H9 (cell line): ENCODE measurements at regions not wholly inside any gene's neighbourhood (a gene's known extent, or its start where the extent isn't known, plus 50 kb on each side); places are given as distances from the start of the nearest gene placed in this dataset.

ENCODE experiments used
- DNase-seq: peaks from one replicate; pipeline ENCODE4 v3.0.0-alpha.2; 2017
- H2AFZ ChIP-seq: one replicate; pipeline ENCODE4 v1.6.1; 2013; ENCODE audit warnings: mild to moderate bottlenecking, low read length, control low read depth, moderate library complexity
- H2AK5ac ChIP-seq: 2 replicates; pipeline ENCODE4 v1.6.1; 2013; ENCODE audit warnings: low read length, control low read depth, mixed read lengths; ENCODE audit not compliant: insufficient read length
- H2BK120ac ChIP-seq: one replicate; pipeline ENCODE4 v1.6.1; 2013; ENCODE audit warnings: low read depth, mild to moderate bottlenecking, low read length, control low read depth, inconsistent platforms; ENCODE audit not compliant: poor library complexity, severe bottlenecking
- H2BK12ac ChIP-seq: 2 replicates; pipeline ENCODE4 v1.6.1; 2013; ENCODE audit warnings: low read length, control low read depth, mixed read lengths, low read depth; ENCODE audit not compliant: insufficient read length
- H2BK15ac ChIP-seq: 2 replicates; pipeline ENCODE4 v1.6.1; 2013; ENCODE audit warnings: low read depth, low read length, control low read depth
- H2BK20ac ChIP-seq: one replicate; pipeline ENCODE4 v1.6.1; 2013; ENCODE audit warnings: low read depth, mild to moderate bottlenecking, low read length, control low read depth, inconsistent platforms; ENCODE audit not compliant: poor library complexity, severe bottlenecking
- H2BK5ac ChIP-seq: 2 replicates; pipeline ENCODE4 v1.6.1; 2013; ENCODE audit warnings: low read length, control low read depth, mixed read lengths; ENCODE audit not compliant: insufficient read length
- H3K14ac ChIP-seq: 2 replicates; pipeline ENCODE4 v1.6.1; 2013; ENCODE audit warnings: low read length, control low read depth; ENCODE audit not compliant: insufficient read depth
- H3K18ac ChIP-seq: 2 replicates; pipeline ENCODE4 v1.6.1; 2013; ENCODE audit warnings: low read depth, mild to moderate bottlenecking, mixed read lengths, low read length, control low read depth; ENCODE audit not compliant: insufficient read length
- H3K23ac ChIP-seq: 2 replicates; pipeline ENCODE4 v1.6.1; 2013; ENCODE audit warnings: low read length, control low read depth, mixed read lengths, low read depth; ENCODE audit not compliant: insufficient read length
- H3K23me2 ChIP-seq: 2 replicates; pipeline ENCODE4 v1.6.1; 2013; ENCODE audit warnings: low read depth, mild to moderate bottlenecking, mixed read lengths, low read length, control low read depth; ENCODE audit not compliant: insufficient read length, poor library complexity, severe bottlenecking
- H3K27ac ChIP-seq: 2 replicates; pipeline ENCODE4 v1.5.1; 2013; ENCODE audit warnings: low read length, control low read depth, mixed read lengths, low read depth; ENCODE audit not compliant: insufficient read length
- H3K27me3 ChIP-seq: 2 replicates; pipeline ENCODE4 v1.6.1; 2013; ENCODE audit warnings: low read length, control low read depth, inconsistent platforms; ENCODE audit not compliant: insufficient read depth
- H3K4ac ChIP-seq: 2 replicates; pipeline ENCODE4 v1.6.1; 2013; ENCODE audit warnings: low read depth, mild to moderate bottlenecking, control low read depth, inconsistent platforms, low read length, moderate library complexity
- H3K4me1 ChIP-seq: 2 replicates; pipeline ENCODE4 v1.6.1; 2013; ENCODE audit warnings: low read length, control low read depth, inconsistent platforms; ENCODE audit not compliant: insufficient read depth
- H3K4me2 ChIP-seq: 2 replicates; pipeline ENCODE4 v1.6.1; 2013; ENCODE audit warnings: low read length, control low read depth, mixed read lengths; ENCODE audit not compliant: insufficient read length, insufficient read depth
- H3K56ac ChIP-seq: 2 replicates; pipeline ENCODE4 v1.6.1; 2013; ENCODE audit warnings: low read depth, mild to moderate bottlenecking, mixed read lengths, low read length, control low read depth; ENCODE audit not compliant: insufficient read length
- H3K79me1 ChIP-seq: 2 replicates; pipeline ENCODE4 v1.6.1; 2013; ENCODE audit warnings: low read depth, mild to moderate bottlenecking, moderate library complexity, low read length, control low read depth, inconsistent platforms; ENCODE audit not compliant: insufficient read depth, poor library complexity, severe bottlenecking
- H3K79me2 ChIP-seq: 2 replicates; pipeline ENCODE4 v1.6.1; 2013; ENCODE audit warnings: low read length, control low read depth, inconsistent platforms; ENCODE audit not compliant: insufficient read depth
- H3K9ac ChIP-seq: 2 replicates; pipeline ENCODE4 v1.6.1; 2013; ENCODE audit warnings: low read length, control low read depth, mixed read lengths; ENCODE audit not compliant: insufficient read length; ENCODE audit errors: extremely low read depth
- H3K9me3 ChIP-seq: one replicate; pipeline ENCODE4 v1.6.1; 2013; ENCODE audit warnings: low read depth, low read length, inconsistent platforms; ENCODE audit not compliant: control insufficient read depth
- H3T11ph ChIP-seq: one replicate; pipeline ENCODE4 v1.6.1; 2013; ENCODE audit warnings: mild to moderate bottlenecking, low read length, control low read depth, inconsistent platforms
- H4K20me1 ChIP-seq: one replicate; pipeline ENCODE4 v1.6.1; 2013; ENCODE audit not compliant: control insufficient read depth, insufficient read length, insufficient read depth
- H4K5ac ChIP-seq: 2 replicates; pipeline ENCODE4 v1.6.1; 2013; ENCODE audit warnings: low read depth, mild to moderate bottlenecking, mixed read lengths, low read length, control low read depth; ENCODE audit not compliant: insufficient read length
- H4K8ac ChIP-seq: replicated peaks from 2 replicates; pipeline ENCODE4 v1.6.1; 2013; ENCODE audit warnings: low read length, control low read depth, mixed read lengths, low read depth; ENCODE audit not compliant: insufficient read length
- H4K91ac ChIP-seq: 2 replicates; pipeline ENCODE4 v1.6.1; 2013; ENCODE audit warnings: low read depth, mild to moderate bottlenecking, moderate library complexity, mixed read lengths, low read length, control low read depth; ENCODE audit not compliant: insufficient read length
- H3K27ac Mint-ChIP-seq, 3 experiments: 2 replicates in 2 of 3; 3 replicates in 1 of 3; pipeline ENCODE4 v1.8.0; 2020 to 2021; ENCODE audit warnings: mixed read lengths in 3 of 3, mild to moderate bottlenecking in 1 of 3, moderate library complexity in 1 of 3
- H3K27me3 Mint-ChIP-seq: 2 replicates; pipeline ENCODE4 v1.8.0; 2021; ENCODE audit warnings: low read depth, mild to moderate bottlenecking, moderate library complexity, mixed read lengths
- H3K36me3 Mint-ChIP-seq, 3 experiments: 2 replicates in 2 of 3; 3 replicates in 1 of 3; pipeline ENCODE4 v1.8.0; 2020 to 2021; ENCODE audit warnings: low read depth in 3 of 3, mixed read lengths in 3 of 3; ENCODE audit not compliant: insufficient read depth in 1 of 3
- H3K4me1 Mint-ChIP-seq, 2 experiments: 2 replicates each; pipeline ENCODE4 v1.8.0; 2020; ENCODE audit warnings: mixed read lengths in 2 of 2
- H3K4me3 Mint-ChIP-seq, 2 experiments: 2 replicates in 1 of 2; 3 replicates in 1 of 2; pipeline ENCODE4 v1.8.0; 2020 to 2021; ENCODE audit warnings: mild to moderate bottlenecking in 2 of 2, mixed read lengths in 2 of 2, moderate library complexity in 1 of 2
- H3K9me3 Mint-ChIP-seq, 2 experiments: 2 replicates in 1 of 2; 3 replicates in 1 of 2; pipeline ENCODE4 v1.8.0; 2020; ENCODE audit warnings: mild to moderate bottlenecking in 2 of 2, mixed read lengths in 2 of 2, moderate library complexity in 1 of 2
- CTCF ChIP-seq: fragments of 200-600 bp; sonication (generic); conservative IDR thresholded peaks from 3 replicates; pipeline ENCODE4 v1.8.0; 2021; ENCODE audit warnings: antibody characterized with exemption, mild to moderate bottlenecking
- WGBS: extraction: QIAGEN DNeasy Blood & Tissue Kit; methylation state at CpG from one replicate; pipeline ENCODE4 v1.1.7; 2013; ENCODE audit warnings: missing lambda C conversion rate, low lambda C conversion rate, mixed read lengths; ENCODE audit not compliant: insufficient read length; ENCODE audit errors: extremely low coverage; 5-methylcytosine and 5-hydroxymethylcytosine counted together

- Histone ChIP-seq H4K8ac (no peak overlapping the region), H2BK12ac (no peak overlapping the region), H3K4ac (no peak overlapping the region), H2AFZ (no peak overlapping the region), H3K79me1 (no peaks in the 10 kb centered on the region), H3K18ac (no peak overlapping the region), H2BK120ac (no peak overlapping the region), H3K79me2 (no peaks in the 10 kb centered on the region), H3K14ac (no peak overlapping the region), H3K4me1 (no peaks in the 10 kb centered on the region; the same call in 1 of the 2 replicates), H2AK5ac (no peak overlapping the region), H3K9ac (no peak overlapping the region), H2BK5ac (no peak overlapping the region), H2BK15ac (no peak overlapping the region), H4K20me1 (no peaks in the 10 kb centered on the region), H3K56ac (no peak overlapping the region), H3K9me3 (no peaks in the 10 kb centered on the region), H3K27ac (no peak overlapping the region), H3T11ph (no peak overlapping the region), H3K23me2 (no peaks in the 10 kb centered on the region), H4K5ac (no peak overlapping the region), H3K27me3 (no peaks in the 10 kb centered on the region), H2BK20ac (no peak overlapping the region), H4K91ac (no peak overlapping the region), H3K4me2 (no peak overlapping the region), H3K23ac (no peak overlapping the region)
- Mint-ChIP-seq H3K27me3 (no peaks in the 10 kb centered on the region; the same call in 1 of the 2 replicates), H3K4me3 (no peak overlapping the region), H3K4me1 (peaks cover 16 to 20% of the 10 kb centered on the region in 2 experiments), H3K36me3 (no peaks in the 10 kb centered on the region), H3K9me3 (peaks cover 0 to 1% of the 10 kb centered on the region in 2 experiments; a peak in 2 of 5 replicates), H3K27ac (no peak overlapping the region)
- WGBS, result no CpG with 5 or more reads among the region's 1 CpG
- DNase-seq, result no peak
- no peak for TF ChIP-seq CTCF
Observed at GRCh38 chr10:24120646-24121045, 88.3 kb upstream of the KIAA1217 start.
